ENCODE measurements at regions not wholly inside any gene's neighbourhood (a gene's known extent, or its start where the extent isn't known, plus 50 kb on each side); places are given as distances from the start of the nearest gene placed in this dataset.

DNA sequence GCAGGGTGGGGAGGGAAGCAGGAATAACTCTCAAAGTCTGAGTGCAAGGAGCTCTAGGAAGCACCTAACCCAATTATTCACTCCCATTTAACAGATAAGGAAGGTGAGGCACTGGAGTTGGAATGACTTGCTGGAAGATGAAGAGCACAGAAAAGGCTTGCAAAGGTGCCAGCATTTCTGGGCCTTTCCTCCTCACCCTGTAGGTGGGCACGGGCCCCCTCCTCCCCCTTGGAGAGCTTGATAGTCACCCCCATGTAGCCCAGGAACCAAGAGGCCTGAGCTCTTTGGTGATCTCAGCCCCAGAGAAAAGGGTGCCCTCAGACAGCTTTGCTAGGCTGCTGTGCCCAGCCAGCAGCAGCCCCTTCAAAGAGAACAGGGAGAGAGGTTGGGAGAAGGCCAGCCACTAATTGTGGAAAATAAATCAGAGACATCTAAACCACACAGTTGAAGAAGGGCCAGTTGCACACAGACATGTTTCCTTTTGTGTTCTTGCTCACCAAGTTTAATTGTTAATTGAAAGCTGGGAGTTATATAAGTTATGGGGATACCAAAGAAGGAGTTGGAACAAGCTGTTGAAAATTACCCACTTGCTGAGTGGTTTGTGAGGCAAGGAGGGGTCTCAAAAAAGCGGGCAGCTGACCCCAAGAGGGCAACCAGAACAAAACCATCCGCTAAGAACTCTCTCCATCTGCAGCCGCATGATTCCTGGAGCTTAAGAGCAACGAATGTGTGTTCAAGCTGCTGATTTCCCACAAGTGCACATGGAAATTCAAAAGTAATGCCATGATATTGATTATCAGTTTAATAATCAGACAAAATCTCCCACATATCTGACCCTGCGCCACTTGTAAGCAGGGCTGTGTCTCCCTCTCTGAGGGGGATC, 77.0 kb downstream of the MRPL14 start:
- no peak for DNase-seq (ENCODE audit: low read depth)

GRCh38 chr6:44049163-44049988, 77.9 kb downstream of the MRPL14 start:
- no peak for DNase-seq (ENCODE audit: low read depth)

DNA sequence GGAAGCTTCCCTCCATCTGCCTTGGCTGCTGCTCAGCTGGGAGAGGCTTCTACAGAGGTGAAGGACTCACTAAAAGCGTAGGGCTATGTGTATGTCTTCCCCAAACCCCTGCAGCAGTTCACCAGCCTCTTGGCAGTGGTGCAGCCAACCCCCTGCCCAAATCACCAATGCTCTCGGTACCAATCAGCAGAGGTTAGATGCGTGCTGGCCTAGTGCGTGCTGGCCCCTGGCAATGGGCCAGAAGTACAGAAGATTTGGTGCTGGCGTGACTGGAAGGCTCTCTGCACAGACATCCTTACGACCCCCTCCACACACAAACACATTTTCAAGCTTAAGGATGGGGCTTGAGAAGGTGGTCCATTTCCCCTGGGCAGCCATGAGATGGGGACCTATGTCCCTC, 79.0 kb downstream of the MRPL14 start:
- DNase-seq (ENCODE audit: low read depth): no peak

DNA sequence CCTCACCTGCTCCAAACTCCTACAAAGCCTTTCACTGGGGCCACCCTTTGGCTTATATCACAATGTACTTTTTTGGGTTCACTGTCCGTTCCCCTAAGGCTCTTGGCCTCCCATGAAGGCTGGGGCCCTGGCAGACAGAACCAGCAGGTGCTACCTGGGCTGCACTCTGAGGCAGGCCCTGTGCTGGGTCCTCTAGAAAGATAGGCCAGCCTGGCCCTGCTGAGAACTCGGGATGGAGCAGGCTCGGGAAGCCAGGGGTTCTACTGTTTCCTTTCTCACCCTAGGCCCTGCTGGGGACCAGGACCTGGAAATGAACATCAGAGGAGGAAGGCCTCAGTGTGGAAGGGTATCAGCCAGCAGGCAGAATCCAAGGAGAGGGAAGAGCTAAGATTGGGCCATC, 79.5 kb downstream of the MRPL14 start:
- no peak for DNase-seq (ENCODE audit: low read depth)

- no peak for DNase-seq (ENCODE audit: low read depth)
These were observed 80.1 kb downstream of the MRPL14 start for GRCh38 chr6:44047179-44047546.

DNA sequence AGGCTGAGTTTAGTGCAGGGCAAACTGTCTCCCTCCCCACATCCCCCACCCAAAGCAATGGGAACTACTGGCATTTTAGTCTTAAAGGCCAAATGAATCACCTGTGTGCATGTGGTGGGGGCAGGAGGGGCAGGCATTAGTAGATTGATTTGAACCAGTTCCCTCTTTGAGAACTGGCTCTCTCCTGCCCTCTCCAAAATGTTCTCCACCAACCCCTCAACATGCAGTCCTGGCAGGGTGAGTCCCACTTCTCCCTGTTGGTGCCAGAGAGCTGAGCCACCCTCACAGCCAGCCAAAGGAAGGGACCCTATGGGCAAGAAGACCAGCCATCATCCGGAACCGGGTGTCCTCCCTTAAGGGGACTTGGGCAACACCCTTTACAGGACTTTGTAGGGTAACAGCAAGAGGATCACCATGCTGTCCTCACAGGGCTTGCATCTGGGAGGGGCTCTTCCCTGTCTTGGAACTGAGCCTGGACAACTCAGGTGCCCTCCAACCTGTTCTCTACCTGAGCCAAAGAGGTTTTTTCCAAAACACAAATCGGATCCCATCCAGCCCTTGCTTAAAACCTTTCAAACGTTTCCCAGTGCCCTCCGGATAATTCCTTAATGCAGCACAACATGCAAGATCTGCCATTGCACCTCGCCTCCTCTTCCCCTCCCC, 80.6 kb downstream of the MRPL14 start:
- DNase-seq (ENCODE audit: low read depth): no peak

GRCh38 chr6:44045672-44046015, 81.6 kb downstream of the MRPL14 start:
- DNase-seq (ENCODE audit: low read depth): no peak

GRCh38 chr6:44044940-44045671, 82.1 kb downstream of the MRPL14 start:
- DNase-seq (ENCODE audit: low read depth): no peak

DNA sequence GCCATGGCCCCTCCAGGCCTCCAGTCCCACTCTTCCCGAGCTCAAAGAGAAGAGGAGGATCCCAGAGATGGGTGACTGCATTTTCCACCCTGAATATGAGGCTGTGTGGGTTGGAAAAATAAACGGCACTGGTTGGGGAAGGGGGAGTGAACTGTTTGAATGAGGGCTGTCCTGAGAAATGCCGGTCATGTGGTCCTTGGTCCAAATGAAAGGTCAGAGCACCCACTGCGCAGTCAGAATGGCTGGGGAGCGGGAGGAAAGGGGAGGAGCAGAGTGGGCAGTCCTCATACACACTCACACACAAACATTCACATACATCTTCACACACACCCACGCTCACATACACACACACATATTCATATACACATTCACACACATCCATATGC, 83.1 kb downstream of the MRPL14 start:
- DNase-seq (ENCODE audit: low read depth): no peak

GRCh38 chr6:44043479-44044153, 83.6 kb downstream of the MRPL14 start:
- peak; percentile 21 for DNase-seq (ENCODE audit: low read depth)

GRCh38 chr6:44042989-44043478, 84.2 kb downstream of the MRPL14 start:
- no peak for DNase-seq (ENCODE audit: low read depth)

DNA sequence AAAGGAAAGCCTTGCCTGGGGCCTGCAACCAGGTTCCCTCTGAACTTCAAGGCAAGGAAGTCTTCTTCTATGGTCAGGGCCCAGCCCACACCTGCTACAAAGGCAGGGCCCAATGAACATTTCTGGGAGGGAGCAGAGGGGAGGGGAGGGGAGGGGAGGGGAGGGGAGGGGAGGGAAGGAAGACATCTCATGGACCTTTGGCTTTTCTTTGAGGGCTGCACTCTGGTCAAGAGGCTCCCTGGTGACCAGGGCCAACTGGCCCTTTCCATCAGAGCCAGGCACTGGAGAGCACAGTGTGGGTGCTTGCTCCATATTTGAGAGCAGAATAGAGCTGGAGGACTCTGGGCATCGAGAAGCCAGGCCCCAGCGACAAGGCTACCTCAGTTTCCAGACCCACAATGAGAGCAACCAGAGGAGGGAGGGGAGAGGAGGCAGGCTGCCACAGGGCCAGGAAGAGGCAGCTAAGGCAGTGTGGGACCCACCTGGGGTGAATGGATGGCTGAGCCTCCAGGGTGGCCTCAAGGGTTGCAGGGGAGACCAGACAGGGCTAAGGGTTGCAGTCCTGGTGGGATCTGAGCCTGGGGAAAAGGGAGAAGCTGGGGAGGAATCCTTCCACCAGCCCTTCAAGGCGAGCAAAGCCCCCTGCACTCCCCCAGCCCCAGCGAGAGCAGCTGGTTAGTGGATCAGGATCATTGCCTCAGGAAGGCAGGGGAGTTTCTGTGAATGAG, 84.8 kb downstream of the MRPL14 start:
- DNase-seq (ENCODE audit: low read depth): no peak

GRCh38 chr6:44041461-44042260, 85.6 kb downstream of the MRPL14 start:
- DNase-seq (ENCODE audit: low read depth): no peak

- DNase-seq (ENCODE audit: low read depth): no peak
These were observed 86.5 kb downstream of the MRPL14 start for GRCh38 chr6:44040786-44041185.

DNA sequence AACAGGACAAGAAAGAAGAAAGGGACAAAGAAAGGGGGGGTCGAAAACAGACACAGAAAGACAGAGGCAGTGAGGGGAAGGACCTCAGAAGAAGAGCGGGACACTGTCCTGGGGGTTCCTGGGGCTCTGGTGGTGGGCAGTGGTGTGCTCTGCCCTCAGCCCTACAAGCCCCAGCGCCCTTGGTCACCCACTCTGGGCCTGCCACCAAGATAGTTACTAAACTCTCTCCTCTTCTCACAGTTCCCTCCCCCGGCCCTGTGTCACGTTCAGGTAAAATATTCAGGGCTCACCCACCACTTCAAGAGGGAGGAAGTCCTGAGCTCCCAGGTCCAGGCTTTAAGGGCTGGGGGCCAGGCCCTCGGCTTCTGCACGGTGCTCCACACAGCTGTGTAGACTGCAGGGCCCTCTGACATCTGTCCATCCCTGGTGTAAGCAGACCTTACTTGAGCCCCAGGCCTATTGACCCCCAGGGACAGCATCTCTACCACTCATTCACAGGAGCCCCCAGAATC, 87.4 kb downstream of the MRPL14 start:
- no peak for DNase-seq (ENCODE audit: low read depth)

- DNase-seq (ENCODE audit: low read depth): no peak
These were observed 88.0 kb downstream of the MRPL14 start for GRCh38 chr6:44039191-44039719.

- no peak for DNase-seq (ENCODE audit: low read depth)
These were observed 88.6 kb downstream of the MRPL14 start for GRCh38 chr6:44038543-44039065.

DNA sequence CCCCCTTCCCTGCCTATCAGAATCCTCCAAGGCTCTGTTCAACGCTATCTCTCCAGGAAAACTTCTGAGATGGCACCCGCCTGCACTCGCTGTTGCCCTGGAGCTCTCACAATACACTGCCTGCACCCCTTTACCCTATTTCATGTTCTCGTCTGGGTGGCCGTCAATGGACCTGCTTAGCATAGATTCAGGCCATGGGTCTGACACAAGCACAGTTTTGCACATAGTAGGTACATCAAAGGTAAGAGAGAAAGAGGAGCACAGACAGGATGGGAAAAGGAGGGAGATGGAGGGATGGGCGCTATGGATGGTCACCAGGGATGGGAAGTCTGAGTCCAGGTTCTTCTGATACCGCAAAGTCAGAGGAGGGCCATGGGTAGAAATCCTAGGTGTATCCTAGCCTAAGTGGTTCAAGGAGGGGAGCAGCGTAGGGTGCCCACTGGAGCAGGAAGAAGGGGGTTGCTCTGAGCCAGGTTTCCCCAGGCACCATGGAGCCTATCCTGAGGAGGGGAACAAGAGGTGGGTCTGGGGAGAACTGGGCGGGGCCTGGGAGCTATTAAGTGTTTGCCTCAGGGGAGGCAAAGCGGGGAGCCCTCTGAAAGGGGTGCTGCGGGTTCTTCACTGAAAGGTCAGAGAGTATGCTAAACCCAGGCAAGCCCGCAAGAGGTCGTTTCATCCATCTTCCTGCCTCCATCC, 89.3 kb downstream of the MRPL14 start:
- no peak for DNase-seq (ENCODE audit: low read depth)
